Fibroblast of skin of right quadriceps (primary cell): ENCODE measurements at regions not wholly inside any gene's neighbourhood (a gene's known extent, or its start where the extent isn't known, plus 50 kb on each side); places are given as distances from the start of the nearest gene placed in this dataset.

Source experiments
- DNase-seq: peaks from one replicate; pipeline ENCODE4 v3.0.0-alpha.2; 2013

DNA sequence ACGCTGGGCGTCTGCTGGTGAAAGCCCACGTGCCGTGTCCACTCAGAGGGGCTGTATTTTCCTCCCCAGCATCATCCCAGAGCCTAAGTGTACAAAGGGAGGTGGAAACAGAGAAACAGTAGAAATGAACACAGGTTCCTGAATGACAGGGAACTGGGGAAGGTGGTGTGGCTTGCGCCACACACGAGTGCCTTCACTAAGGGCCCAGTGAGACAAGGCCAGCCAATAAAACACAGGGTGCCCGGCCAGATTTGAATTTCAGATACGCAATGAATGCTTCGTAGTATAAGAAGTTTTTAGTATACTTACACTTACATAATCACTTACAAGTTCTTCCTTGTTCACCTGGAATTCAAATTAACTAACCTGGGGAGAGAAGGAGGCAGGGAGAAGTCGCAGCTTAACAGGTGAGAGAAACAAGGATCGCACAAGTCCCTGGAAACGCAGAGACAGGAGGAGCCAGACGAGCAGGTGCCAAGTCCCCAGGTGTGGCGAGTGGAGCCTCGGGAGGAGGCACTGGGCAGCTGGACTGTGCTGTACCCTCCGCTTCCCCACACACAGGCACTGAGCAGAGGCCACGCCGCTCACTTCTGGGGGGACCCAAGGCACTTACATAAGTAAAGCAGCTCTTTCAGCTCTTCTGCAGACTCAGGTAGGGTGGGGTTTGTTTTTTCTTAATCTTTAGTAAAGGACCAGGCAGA is 105.2 kb upstream of the MGMT start:
- no peak for DNase-seq

DNA sequence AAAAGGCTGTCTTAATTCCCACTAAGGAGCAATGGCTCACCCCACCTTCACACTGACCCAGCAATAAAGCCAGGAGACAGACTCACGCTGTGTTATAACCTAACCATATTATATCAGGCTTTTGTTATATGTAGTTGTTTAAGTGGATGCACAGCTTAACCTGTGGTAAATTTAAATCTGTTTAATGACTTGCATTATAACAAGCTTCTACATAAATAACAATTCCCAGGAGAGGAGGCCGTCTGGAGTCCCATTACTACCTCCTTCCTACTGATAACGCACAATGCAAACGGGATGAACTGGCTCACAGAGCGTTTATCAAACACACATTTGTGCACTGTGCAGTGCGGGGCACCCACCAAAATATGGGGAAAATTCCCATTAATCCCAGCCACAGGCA is 102.1 kb upstream of the MGMT start:
- no peak for DNase-seq

DNA sequence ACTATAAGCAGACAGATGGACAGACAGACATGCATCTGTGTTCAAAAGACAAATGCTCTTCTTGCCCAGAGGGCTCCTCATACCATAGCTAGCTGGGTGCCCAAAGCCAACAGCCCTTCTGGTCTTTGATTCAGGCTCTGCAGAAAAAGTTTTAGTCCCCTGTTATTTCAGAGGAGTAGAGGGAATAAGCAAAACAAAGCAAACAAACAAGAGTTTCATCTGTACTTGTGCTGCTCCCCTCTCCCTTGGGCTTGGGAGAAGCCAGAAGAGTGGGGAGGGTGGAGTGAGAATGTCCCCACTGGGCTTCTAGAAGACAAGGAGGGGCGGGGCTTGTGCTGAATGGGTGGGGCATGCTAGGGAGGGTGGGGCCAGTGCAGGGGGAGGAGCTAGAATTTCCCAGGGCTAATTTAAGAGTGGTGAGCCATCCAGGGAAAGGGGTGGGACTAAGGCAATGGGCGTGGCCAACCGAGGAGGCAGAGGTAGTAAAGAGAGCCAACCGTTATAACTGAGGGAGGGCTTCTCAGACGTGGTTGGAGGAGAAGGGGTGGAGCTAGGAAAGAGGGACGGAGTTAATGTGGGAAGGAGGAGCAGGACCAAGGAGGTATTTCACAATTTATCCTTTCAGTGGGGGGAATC is 101.2 kb upstream of the MGMT start:
- DNase-seq = no peak

DNA sequence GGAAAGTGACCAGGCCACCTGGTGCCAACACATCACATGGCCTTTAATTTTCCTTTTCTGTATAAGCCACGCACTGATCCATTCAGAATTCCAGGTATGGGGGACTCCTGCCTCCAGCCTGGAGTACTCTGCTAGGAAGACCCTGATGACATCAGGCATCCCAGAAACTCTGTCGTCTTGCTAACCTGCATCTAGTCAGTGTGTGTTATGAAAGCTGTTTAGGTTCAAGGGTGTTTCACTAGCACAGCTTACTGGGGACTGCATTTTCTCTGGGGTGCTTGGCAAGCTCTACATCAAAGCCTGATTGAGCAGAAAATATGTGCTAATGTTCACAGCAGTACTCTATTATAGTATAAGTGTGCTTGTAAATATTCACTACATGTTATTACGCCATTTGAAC is 100.6 kb upstream of the MGMT start:
- DNase-seq = no peak

DNA sequence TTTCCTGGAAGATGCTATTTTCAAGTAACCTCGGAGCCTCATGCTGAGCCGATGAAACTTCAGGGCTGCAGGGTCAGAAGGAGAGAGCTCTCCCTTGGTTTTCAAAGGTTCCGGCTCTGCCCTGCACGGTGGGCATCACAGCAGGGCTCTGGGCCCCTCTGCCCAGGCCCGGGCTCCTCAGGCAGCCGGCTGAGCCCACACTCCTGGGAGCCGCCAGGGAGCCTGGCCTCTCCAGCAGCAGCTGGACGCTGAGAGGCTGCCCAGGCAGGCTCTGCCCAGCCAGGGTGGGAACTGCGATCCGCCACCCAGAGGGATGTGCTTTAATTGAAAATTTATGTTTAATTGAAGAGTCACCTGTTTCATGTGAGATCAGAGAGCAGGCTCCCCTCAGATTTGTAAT is 97.5 kb upstream of the MGMT start:
- no peak for DNase-seq

DNA sequence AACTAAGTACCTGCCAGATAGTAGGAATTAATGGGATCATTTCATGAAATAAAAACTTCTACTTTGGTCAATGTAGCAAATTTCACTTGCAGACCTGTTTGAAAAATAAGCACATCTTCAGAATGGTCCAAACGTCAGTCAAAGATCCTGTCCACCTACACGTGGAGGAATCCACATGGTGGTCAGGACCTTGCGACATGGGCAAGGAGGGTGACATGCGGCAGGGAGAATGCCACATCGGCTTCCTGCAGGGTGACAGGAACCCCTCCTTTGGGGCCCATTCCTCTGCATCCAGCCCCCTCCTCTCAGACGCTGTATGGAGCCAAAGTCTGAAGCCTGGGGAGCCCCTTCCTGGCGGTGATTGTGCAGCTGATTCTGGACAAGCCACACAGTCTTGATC is 95.5 kb upstream of the MGMT start:
- no peak for DNase-seq

DNA sequence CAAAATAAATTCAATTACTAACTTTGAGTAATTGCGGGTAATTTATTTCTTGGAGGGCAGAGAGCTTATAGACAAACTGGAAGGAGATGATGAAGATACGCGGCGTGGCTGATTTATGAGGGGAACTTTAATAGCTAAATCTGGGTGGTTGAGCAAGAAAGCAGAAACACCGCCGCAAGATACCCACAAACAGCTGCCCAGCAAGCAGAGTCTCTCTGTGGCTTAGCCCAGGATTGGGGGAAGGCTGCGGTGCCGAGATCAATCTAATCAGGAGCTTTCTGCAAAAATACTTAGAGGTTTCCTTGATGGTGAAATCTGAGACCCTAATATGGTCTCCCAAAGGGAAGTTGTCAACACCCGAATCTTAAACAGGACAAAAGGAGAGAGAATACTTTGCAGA is 94.9 kb upstream of the MGMT start:
- DNase-seq = no peak

DNA sequence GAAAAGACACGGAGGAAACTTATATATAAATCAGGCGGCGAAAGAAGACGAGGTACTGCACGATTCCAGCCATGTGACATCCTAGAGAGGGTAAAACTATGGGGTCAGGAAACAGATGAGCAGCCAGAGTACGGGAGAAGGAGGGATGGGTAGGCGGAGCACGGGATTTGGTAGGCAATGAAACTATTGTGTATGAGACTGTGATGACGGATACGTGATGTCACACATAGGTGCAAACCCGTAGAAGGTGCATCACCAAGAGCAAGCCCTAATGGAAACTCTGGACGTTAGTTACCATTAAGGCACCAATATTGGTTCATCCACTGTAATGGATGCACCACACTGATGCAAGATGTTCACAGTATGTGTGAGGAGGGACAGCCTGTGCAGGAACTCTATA is 93.8 kb upstream of the MGMT start:
- no peak for DNase-seq

DNA sequence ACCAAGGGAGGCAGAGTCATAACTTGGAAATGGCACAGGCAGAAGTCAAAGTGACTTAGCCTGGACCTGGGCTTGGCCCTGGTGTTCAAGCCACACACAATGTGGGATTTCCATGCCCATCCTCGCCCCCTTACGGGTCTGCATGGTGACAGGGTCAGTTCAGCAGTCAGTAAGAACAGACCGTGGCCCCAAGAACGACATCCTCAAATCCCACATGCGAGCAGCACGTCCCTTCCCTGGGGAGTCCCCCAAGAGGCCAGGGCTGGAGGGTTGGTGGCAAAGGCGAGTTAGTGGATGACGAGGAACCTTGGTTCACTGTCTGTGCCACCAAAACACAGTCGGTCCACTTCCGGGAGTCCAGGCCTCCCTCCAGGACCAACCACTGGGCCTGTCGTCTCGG is 93.3 kb upstream of the MGMT start:
- DNase-seq = no peak

DNA sequence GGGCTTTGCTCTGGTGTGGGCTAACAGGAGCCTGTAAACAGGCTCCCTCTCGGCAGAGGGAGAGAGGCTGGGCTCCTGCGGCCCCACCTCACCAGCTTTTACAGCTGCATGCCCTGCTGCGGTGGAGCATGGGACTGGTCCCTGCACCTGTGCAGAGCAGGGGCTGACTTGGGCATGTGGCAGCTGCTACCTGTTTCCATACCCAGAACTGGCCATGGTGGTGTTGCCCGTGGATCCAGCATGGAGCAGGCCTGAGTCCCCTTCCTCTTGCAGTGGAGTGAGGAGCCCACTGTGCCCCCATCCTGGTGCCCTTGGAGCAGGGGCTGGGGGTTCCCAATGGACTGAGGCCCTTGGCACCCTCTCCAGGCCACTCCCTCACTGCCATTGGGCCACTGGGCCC is 91.9 kb upstream of the MGMT start:
- DNase-seq = no peak

DNA sequence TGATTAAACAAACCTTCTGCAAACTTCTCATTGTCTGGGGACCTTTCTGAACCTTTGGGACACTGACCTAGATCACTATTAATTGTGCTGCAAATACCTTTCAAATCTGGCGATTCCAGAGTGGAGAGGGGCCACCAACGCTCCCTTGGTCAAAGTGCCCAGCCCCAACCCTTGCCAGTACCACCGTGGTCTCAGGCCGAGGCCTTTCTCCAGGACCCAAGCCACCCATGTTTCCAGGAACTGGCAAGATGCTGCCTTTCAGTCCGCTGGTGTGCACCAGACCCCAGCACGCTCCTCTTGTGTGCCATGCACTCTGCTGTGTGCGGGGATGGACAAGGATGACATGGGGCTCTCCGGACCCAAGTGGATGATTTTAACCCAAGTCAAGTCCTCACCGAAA is 91.1 kb upstream of the MGMT start:
- no peak for DNase-seq

DNA sequence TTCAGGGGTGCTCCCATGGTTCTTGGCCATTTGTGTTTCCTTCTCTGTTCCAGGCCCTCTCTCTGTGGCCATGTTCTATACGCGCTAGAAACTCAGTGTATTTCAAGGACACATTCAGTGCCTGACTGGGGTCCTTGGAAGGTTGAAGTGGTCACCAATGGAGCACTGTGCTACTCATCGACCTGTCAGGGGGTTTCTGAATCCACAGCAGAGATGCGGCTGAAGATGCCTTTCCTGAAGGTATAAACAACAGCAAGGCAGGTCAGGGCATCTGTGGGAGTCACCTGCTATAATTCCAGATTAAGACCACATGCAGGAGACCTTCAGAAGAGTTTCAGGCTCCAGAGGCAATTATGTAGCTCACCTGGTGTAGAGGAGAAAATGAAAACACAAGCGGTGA is 86.8 kb upstream of the MGMT start:
- DNase-seq = no peak

DNA sequence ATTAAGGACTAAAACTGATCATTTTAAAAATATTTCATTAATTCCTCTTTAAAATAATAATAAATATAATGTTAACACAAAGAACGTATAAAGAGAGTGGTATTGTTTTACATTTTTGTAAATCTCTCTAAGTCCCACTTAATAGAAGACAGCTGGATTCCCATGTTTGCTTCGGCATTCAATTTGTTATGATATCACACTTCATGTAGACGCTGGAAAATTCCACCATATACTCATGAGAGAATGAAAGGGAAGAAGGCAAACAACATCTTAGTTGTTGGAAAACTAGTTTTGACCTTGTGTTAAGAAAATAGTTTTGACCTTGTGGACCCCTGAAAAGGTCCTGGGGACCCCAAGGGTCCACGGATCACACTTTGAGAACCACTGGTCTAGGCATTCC is 85.3 kb upstream of the MGMT start:
- DNase-seq = no peak

DNA sequence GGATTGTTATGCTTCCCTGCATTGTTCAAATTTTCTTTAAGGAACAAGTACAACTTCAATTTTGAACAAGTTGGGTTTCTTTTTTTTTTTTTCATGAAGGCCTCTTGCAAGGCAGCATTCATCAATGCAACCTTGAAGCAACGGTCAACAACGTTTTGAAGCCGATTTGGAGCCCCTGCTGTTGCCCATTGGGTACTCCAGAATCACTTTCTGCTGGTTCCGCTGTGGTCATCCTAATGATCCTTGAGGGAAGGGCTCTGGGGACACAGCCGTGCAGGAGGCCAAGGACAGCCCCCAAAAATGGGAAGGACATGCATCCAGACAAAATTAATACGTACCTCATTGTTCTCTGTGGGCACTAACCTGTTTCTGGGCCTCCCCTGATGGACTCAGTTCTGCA is 84.6 kb upstream of the MGMT start:
- DNase-seq = no peak

DNA sequence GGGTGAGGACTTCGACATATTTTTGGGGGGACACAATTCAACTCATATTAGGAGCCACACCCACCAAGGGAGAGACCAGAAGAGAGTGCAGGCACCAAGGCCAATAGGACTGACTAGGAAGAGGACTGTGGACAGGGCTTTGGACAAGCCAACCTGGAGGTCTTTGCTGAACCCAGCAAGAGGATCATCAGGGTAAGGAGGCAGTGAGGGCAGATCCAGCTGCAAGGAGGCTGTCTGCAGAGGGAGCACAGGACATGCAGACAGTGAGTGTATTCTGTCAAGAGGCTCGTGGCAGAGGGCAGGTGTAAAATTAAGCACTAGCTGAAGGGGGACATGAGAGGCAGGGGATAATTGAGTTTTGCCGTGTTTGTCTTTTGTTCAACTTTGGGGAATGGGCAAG is 83.4 kb upstream of the MGMT start:
- no peak for DNase-seq

DNA sequence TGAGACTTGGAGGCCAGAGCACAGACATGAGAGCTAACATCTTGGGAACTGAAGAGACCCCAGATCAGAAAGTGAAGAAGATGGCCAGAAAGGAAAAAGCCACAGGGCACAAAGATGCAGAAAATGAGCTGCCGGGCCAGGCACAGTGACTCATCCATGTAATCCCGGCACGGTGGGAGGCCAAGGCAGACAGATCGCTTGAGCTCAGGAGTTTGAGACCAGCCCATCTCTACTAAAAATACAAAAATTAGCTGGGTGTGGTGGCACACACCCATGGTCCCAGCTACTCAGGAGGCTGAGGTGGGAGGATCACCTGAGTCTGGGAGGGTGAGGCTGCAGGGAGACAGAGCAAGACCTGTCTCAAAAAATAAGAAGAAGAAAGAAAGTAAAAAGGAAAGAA is 81.4 kb upstream of the MGMT start:
- DNase-seq = no peak

DNA sequence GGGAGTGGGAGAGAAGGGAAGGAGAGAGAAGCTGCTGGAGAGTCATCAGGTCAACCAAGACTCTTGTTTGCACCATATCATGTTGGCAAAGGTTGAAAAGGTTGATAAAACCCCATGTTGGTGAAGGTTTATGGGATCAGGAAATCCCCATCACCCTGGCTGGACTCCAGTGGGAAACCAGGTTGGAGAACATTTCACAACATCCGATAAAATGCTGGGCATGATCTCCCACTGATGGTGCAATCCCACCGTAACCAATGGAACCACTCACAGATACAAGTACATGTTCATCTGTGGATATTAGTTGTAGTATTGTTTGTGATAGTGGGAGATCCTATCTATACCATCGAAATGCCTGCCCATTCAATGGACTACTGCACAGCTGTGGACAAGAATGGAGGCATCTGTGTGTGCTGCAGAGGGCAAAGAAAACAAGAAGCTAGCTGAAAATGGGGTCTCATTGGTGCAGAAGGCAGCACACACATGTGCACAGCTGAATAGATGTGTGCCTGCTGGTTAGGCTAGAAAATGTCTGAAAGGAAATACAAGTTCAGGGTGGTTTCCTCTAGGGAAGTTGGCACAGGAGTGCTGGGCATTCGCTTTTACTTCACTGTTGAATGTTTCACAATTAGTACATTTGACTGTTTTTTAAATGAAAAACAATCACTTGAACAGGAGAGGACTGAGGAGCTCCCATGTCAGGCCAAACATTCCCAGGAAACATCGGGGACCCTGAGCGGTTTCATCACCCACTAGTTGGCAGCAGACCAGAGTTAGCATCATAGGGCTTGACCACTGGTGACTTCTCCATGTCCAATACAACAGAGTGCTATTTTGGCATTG is 80.4 kb upstream of the MGMT start:
- DNase-seq = no peak

DNA sequence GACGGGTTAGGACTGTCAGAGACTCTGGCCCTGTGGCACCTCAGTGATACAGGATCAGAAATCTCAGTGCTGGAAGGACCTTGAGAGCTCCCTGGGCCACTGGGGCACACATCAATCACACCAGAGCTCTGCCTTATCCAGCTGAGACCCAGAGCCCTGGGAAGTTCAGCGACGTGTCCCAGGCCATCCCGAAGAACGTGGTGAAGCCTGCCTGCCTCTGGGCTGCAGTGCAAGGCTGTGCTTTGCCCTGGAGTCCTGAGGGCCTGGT is 79.8 kb upstream of the MGMT start:
- no peak for DNase-seq

DNA sequence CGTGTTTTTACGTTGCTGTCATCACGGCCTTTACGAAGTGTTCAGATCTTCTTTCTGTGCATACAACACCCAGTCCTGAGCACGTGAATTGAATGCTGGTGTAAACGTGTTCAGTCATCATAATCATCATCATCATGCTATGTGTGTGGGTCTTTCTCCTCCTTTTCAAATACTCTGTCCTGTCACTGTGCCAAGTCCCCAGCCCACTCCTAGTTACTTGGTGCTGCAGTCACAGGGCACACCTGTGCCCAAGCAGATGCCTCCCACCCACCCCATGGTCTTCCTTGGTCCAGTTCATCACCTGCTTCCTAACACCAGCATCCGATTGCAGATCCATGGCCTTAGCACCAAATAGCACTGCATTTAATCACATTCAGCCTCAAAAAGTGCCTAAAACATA is 78.6 kb upstream of the MGMT start:
- DNase-seq = no peak

DNA sequence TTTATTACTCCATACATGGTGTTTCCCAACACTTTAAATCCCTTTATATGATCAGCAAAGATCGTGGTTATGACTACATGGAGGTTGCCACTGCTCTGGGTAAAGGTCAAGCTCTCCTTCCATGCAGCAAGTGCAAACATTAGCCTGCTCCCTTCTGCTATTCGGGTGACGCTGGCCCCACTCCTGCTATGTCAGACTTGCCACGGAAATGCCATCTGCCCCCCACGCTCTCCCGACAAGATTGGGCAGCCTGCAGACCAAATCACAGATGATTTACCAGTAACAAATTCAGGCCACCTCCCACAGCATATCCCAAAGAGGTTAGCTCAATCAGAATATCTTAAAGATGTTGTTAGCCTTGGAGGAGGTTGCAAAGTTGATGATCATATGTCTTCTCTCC is 77.8 kb upstream of the MGMT start:
- no peak for DNase-seq

DNA sequence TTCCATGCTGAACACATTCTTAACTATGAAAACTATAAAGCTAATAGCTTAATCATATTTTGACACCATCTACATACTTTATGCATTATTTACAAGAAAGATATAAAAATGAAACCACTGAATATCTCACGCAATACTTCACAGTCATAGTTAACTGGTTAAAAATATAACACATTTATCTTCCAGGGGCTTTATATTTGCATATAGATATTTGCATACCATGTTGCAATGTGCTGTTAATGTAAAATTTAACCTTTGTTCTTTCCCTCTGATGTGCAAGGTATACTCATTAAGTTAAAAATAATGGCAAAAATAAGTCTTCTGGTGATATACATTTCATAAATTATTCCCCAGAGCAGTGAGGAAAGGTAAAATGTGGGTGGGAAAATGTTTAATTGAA is 76.9 kb upstream of the MGMT start:
- DNase-seq = no peak

DNA sequence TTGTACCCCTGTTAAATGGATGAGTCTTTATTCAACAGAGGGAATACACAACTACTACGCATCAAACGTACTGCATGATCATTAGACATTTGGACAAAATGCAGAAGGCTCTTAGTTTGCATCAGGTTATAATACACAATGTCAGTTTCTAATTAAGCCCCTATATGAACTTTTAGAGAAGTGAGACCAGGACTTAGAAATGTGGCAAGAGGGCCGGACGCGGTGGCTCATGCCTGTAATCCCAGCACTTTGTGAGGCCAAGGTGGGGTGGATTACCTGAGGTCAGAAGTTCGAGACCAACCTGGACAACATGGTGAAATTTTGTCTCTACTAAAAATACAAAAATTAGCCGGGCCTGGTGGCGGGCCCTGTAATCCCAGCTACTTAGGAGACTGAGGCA is 76.3 kb upstream of the MGMT start:
- DNase-seq = no peak

DNA sequence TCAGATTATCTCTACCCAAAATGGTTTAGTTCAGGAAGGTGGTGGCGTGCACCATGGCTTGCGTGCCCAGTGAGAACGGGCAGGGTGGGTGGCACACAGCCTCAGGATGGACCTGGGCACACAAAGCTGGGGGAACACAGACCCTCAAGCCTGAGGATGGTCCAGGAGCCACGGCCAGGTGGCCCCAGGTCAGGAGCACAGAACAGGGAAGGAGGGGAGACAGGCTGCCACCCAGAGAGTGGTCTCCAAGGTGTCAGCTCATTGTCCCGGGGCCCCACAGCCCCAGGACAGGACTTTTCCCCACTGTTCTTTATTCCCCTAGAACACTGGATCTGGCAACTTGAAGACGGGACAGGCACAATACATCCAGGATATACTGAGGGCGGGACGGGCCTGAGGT is 75.6 kb upstream of the MGMT start:
- no peak for DNase-seq

DNA sequence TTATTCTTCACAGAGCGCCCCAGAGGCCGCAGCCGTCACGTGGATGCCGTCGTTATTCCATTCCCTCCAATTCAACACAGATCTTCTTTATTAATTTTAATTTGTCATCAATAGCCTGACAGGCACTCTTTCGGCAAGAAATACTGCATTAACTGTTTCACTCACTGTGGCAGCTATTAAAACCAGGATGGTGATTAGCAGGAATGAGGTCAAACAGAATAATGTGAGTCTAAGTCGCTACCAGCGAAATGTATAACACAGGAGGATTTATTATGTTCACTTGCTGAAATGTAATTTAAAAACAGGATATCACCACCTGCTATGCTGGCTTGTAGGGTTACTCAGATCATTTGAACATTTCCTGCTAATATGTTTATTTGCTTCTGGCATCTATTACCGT is 74.2 kb upstream of the MGMT start:
- DNase-seq = no peak

DNA sequence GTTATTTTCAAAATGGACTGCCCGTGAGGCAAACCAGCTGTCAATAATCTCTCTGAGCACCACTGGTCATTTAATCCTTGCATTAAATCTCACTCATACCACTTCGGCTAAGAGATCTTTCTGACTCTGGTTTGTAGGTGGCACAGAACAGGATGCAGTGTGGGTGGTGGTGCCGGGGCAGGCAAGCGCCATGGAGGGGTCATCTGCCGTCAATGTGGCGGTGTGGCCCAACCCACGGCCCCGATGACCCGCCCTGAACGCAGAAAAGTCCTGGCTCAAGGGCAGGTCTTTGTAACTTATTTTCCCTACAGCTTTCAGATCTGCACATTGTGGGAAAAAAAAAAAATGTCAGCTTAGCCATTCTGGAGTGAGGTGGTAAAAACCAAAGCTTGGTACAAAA is 73.2 kb upstream of the MGMT start:
- no peak for DNase-seq
